NCI-H2227 (cell line): ENCODE measurements at regions not wholly inside any gene's neighbourhood (a gene's known extent, or its start where the extent isn't known, plus 50 kb on each side); places are given as distances from the start of the nearest gene placed in this dataset.
"Not testable (repeated sequence)": the region's sequence is repeated elsewhere in the genome, so short reads cannot be mapped to it uniquely, and the experiment has no call there.

Experiments used
- DNase-seq: peaks from one replicate; lab custom pipeline; 2025; ENCODE audit not compliant: unreplicated experiment; lab: John Stamatoyannopoulos, UW

DNA sequence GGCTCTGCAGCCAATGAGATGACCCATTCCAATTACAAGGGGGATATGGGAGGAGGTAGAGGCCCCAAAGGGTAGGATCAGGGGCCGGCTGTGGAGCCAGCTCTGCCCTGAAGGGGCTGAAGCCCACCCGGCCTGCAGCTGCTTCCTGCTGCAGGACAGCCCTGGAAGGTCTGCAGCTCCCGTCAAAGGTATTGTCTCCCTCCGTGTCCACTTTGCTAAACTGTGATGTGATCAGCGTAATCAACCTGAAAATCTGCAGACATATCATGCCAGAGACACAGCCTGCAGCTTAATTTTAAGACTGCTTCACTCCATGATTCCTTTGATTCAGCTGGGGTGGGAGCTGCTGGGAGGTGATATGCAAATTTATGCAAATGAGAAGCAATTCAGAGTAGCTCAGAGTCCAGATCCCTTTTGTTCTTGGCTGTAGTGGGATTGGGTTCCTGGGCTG, 90.7 kb downstream of the GADD45G start:
- DNase-seq: no peak

GRCh38 chr9:89695979-89696378, 91.2 kb downstream of the GADD45G start:
- DNase-seq: not testable (repeated sequence)

DNA sequence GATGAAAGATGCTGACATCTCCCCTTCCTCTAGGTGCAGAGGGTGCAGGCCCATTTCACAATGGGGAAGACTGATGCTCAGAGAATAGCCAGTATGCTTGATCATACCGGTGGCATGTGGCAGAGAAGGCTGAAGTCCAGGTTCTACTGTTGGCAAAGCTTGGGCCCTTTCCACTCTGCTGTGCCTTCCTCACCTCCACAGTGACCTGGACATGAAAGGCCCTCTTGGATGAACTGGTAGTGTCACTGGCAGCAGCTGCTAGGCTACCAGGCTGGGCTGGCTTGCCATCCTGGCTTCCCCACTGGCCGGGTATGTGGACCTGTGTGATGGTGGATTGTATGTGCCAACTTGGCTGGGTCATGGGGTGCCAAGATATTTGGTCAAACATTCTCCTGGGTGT, 92.0 kb downstream of the GADD45G start:
- no peak for DNase-seq

- no peak for DNase-seq
These were observed 92.7 kb downstream of the GADD45G start for GRCh38 chr9:89697553-89697952.

DNA sequence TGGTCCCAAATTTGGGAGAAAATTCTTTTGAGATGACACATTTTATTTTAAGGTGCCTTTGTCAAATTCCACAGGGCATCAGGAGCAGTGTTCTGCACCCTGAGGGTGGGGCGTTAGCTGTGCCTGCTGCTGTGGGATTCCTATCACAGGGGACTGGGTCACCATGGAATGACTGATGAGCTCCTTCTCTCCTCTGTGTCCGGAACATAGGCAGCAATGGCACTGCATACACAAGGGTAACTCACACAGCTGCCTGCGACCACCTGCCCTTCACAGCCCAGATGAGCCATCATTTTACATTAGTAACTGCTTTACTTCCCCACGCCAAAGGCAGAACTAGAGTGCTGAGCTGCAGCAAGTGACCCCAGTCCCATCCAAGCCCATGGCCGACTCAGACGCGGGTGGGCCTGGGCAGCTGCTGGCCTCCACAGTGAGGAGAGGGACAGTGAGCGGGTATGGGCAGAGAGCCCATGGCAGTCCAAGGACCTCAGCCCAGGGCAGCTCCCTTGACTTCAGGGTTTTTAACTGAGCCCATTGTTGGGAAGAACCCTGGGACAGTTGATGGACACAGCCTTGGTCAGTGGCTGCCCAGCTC, 93.7 kb downstream of the GADD45G start:
- DNase-seq: no peak

GRCh38 chr9:89699646-89700045, 94.8 kb downstream of the GADD45G start:
- no peak for DNase-seq

GRCh38 chr9:89701221-89701798, 96.5 kb downstream of the GADD45G start:
- no peak for DNase-seq

- DNase-seq: no peak
These were observed 97.6 kb downstream of the GADD45G start for GRCh38 chr9:89702401-89702800.

- no peak for DNase-seq
These were observed 100.8 kb downstream of the GADD45G start for GRCh38 chr9:89705651-89706050.

DNA sequence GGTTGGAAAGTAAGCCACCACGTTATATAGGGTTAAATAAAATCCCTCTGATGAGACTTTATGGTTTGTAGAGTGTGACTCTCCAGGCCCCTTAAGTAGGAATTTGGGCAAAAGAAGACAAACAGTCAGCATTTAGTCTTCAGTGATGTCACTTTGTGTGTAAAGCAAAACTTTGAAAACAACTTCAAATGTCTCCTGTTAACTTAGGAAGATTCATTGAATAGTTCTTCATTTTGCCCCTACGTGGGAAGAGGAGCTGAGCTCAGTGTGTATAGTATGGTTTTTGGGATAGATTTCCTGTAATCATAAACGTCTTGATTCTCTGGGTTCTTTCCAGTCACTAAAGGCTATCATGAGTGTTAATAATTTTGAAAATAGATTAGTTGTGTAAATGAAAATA, 101.3 kb downstream of the GADD45G start:
- no peak for DNase-seq

DNA sequence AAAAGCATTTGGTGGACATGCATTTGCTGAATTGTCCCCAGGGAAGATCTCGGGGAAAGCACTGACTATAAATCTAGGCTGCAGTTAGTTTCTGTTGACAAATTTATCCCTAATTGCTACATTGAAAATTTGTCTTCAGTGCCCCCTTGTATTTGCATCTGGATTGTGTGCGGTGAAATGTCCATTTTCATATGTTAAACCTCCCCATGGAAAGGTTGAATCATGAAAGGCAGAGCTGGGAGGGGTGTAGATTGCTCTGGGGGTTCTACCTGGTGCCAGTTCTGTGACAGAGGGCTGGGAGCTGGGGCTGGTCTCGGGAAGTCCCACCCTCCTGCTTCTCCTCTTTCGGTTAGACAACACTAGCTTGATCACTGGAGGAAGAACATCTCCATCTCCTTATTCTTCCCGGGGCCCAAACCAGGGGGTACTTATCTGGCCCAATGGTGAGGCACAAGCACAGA, 101.9 kb downstream of the GADD45G start:
- DNase-seq: no peak

GRCh38 chr9:89710697-89711096, 105.9 kb downstream of the GADD45G start:
- DNase-seq: no peak

DNA sequence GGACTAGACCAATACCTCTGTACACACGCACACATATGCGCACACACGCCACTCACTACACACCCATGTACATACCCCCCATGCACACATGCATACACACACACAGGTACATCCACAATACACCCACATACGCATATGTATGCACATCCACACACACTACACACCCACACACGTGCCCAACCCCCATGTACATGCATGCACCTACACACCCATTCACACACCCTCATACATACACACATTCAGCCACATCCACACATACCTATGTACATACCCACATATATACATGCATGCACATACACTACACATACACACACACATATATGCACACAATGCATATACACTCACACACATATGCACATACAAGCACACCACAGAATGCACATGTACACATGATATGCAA, 107.1 kb downstream of the GADD45G start:
- no peak for DNase-seq

DNA sequence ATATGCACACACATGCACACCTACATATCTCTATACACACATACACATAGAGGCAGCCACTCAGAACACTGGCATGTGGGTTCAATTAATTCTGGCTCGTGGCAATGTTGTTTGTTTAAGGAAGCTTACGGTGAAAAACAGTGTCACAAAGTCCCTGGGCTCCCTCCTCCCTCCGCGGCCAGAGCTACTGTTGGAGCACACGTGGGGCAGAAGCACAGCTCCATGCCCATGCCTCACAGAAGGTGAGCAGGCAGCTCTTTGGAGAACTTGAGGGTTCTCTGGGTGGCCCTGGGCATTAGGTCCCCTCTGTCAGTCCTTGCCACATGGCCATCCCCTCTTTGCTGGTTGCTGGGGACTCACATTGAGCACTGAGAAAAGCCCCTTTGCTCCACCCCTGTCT, 107.5 kb downstream of the GADD45G start:
- DNase-seq: no peak

DNA sequence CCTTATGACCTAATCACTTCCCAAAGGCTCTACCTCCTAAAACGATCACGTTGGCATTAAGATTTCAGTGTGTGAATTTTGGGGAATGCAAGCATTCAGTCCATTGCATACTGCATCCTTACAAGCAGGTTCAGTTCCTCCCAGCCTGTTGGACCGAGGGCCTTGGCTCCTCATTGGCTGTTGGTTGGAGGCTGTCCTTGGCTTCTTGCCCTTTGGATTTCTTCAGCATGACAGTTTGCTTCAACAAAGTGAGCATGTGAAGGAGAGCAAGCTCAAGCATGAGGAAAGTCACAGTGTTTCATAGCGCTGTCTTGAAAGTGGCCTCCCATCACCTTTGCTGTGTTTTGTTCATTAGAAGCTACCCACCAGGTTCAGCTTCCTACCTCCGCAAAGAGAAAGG, 109.5 kb downstream of the GADD45G start:
- no peak for DNase-seq

- no peak for DNase-seq
These were observed 110.6 kb downstream of the GADD45G start for GRCh38 chr9:89715318-89715858.

DNA sequence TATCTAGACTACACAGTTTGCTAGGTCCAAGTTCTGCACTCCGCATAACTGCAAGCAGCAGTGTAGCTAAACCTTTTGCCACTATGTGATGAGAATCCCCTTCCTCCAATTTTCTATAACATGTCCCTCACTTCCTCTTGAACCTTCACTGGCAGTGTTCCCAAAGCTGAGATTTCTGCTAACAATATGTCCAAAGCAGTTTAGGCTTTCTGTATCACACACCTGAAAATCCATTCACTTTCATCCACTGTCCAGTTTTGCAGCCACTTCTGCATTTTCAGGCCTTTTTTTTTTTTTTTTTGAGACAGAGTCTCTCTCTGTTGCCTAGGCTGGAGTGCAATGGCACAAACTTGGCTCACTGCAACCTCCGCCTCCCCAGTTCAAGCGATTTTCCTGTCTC, 111.1 kb downstream of the GADD45G start:
- no peak for DNase-seq

DNA sequence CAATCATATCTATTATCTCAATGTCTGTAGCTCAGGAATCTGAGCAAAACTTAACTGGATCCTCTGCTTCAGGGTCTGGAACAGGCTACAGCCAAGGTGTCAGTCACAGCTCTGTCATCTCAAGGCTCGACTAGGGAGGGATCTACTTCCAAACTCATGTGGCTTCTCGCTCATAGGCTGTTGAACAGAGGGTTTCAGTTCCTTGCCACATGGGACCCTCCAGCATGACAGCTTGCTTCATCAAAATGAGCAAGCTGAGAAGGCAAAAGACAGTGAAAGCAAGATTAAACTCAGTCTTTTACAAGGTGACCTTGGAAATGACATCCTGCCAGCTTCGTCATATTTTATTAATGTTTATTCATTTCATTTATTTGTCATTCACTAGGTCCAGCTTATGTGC, 111.7 kb downstream of the GADD45G start:
- DNase-seq: no peak

- no peak for DNase-seq
These were observed 113.4 kb downstream of the GADD45G start for GRCh38 chr9:89718176-89718575.

DNA sequence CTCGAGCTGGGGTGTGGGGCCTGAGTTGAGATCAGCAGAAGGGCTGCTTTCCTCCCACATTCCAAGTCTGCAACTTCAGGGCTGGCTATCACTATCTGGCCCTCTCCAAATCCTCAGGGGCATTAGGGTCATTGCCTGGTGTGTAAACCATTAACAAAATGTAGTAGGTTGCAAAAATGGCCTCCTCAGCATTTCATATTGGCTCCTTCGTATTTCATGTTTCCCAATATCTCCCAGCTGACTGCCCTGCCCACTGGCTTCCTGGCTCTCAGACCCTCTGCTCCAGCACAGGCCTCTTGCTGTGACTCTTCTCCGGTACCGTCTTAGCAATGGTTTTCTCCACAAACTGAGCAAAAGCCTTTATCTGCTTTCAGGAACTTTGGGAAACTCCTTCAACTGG, 113.8 kb downstream of the GADD45G start:
- no peak for DNase-seq

DNA sequence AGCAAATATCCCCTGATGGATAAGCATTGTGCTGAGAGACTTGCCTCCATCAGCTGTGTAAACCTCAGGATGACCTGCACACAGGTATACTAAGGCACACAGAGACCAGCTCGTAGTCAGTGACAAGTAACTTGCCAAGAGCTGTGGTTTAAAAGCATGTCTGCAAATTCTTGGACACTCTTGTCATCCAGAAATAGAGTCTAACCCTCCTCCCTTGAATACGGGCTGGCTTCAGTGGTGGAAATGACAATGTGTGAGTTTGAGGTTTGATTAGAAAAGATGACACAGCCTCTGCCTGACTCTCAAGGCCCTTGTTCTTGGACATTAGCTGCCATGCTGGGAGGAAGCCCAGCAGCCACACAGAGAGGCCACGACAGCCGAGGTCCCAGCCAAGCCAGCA, 114.4 kb downstream of the GADD45G start:
- DNase-seq: no peak

DNA sequence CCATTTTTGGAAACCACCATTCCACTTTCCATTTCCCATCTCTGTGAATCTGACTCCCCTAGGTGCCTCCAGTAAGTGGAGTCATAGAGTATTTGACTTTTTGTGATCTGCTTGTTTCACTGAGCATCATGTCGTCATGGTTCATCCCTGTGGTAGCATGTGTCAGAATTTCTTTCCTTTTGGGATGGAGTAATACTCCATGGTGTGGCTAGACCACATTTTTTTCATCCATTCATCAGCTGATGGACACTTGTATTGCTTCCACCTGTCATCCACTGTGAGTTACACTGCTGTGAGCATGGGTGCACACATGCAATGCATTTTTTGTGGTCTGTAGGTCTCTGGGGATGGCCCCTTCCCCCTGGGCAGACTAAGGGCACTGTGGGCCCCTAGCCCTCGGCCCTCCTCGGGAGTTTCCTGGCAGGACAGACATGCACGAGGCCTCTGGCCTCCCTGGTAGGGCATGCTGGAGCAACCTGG, 115.9 kb downstream of the GADD45G start:
- no peak for DNase-seq
